NCI-H1694 treated with DMSO at 0.1 percent for 48 hours (cell line): ENCODE measurements at regions not wholly inside any gene's neighbourhood (a gene's known extent, or its start where the extent isn't known, plus 50 kb on each side); places are given as distances from the start of the nearest gene placed in this dataset.
"Not testable (repeated sequence)": the region's sequence is repeated elsewhere in the genome, so short reads cannot be mapped to it uniquely, and the experiment has no call there.

Source experiments
- DNase-seq: peaks from one replicate; lab custom pipeline; 2025; lab: John Stamatoyannopoulos, UW

GRCh38 chr6:48389146-48390043, 278.4 kb upstream of the PTCHD4 start:
- no peak for DNase-seq

- no peak for DNase-seq
Observed at GRCh38 chr6:48388044-48388443, 277.0 kb upstream of the PTCHD4 start.

GRCh38 chr6:48378884-48379407, 267.9 kb upstream of the PTCHD4 start:
- DNase-seq: no peak

- no peak for DNase-seq
Observed at GRCh38 chr6:48377115-48377514, 266.1 kb upstream of the PTCHD4 start.

GRCh38 chr6:48371226-48371625, 260.2 kb upstream of the PTCHD4 start:
- not testable (repeated sequence) for DNase-seq

- DNase-seq: no peak
Observed at GRCh38 chr6:48369100-48369499, 258.1 kb upstream of the PTCHD4 start.

GRCh38 chr6:48325701-48326100, 214.7 kb upstream of the PTCHD4 start:
- no peak for DNase-seq

- DNase-seq: no peak
Observed at GRCh38 chr6:48318670-48319069, 207.7 kb upstream of the PTCHD4 start.

- DNase-seq: no peak
Observed at GRCh38 chr6:48315915-48316314, 204.9 kb upstream of the PTCHD4 start.

GRCh38 chr6:48315051-48315719, 204.2 kb upstream of the PTCHD4 start:
- no peak for DNase-seq

- DNase-seq: no peak
Observed at GRCh38 chr6:48311301-48311700, 200.3 kb upstream of the PTCHD4 start.

GRCh38 chr6:48307573-48307972, 196.6 kb upstream of the PTCHD4 start:
- no peak for DNase-seq

- DNase-seq: no peak
Observed at GRCh38 chr6:48290595-48290994, 179.6 kb upstream of the PTCHD4 start.

GRCh38 chr6:48289841-48290240, 178.8 kb upstream of the PTCHD4 start:
- DNase-seq: no peak

- no peak for DNase-seq
Observed at GRCh38 chr6:48281217-48281616, 170.2 kb upstream of the PTCHD4 start.

- no peak for DNase-seq
Observed at GRCh38 chr6:48280035-48280620, 169.1 kb upstream of the PTCHD4 start.

- no peak for DNase-seq
Observed at GRCh38 chr6:48278261-48278660, 167.3 kb upstream of the PTCHD4 start.

- no peak for DNase-seq
Observed at GRCh38 chr6:48272518-48272917, 161.5 kb upstream of the PTCHD4 start.

GRCh38 chr6:48255094-48255493, 144.1 kb upstream of the PTCHD4 start:
- no peak for DNase-seq

- no peak for DNase-seq
Observed at GRCh38 chr6:48249071-48249470, 138.1 kb upstream of the PTCHD4 start.

GRCh38 chr6:48243071-48243470, 132.1 kb upstream of the PTCHD4 start:
- no peak for DNase-seq

- DNase-seq: no peak
Observed at GRCh38 chr6:48240287-48240686, 129.3 kb upstream of the PTCHD4 start.

GRCh38 chr6:48236375-48236774, 125.4 kb upstream of the PTCHD4 start:
- no peak for DNase-seq
